Smooth muscle cell (in vitro differentiated cells): ENCODE measurements at regions not wholly inside any gene's neighbourhood (a gene's known extent, or its start where the extent isn't known, plus 50 kb on each side); places are given as distances from the start of the nearest gene placed in this dataset.

Experiments
- DNase-seq: peaks from one replicate; lab custom pipeline; 2025; ENCODE audit not compliant: unreplicated experiment; lab: John Stamatoyannopoulos, UW
- H2AFZ ChIP-seq: fragments of 200-600 bp; sonication (generic); 2 replicates; pipeline ENCODE4 v1.6.0; 2016; ENCODE audit warnings: antibody characterized with exemption, low read depth, mild to moderate bottlenecking
- H3F3A ChIP-seq: fragments of 200-600 bp; sonication (generic); 2 replicates; pipeline ENCODE4 v1.6.0; 2017; ENCODE audit warnings: antibody characterized with exemption, low read depth
- H3K27ac ChIP-seq: fragments of 200-600 bp; sonication (generic); 2 replicates; pipeline ENCODE4 v1.5.1; 2016; ENCODE audit warnings: low read depth, mild to moderate bottlenecking
- H3K27me3 ChIP-seq: fragments of 200-600 bp; sonication (generic); 2 replicates; pipeline ENCODE4 v1.6.1; 2016; ENCODE audit warnings: low read depth, mild to moderate bottlenecking
- H3K36me3 ChIP-seq: fragments of 200-600 bp; sonication (generic); 2 replicates; pipeline ENCODE4 v1.5.1; 2016; ENCODE audit warnings: low read depth
- H3K4me1 ChIP-seq: fragments of 200-600 bp; sonication (generic); 2 replicates; pipeline ENCODE4 v1.5.1; 2016; ENCODE audit warnings: low read depth
- H3K4me2 ChIP-seq: fragments of 200-600 bp; sonication (generic); 2 replicates; pipeline ENCODE4 v1.6.0; 2016; ENCODE audit warnings: mild to moderate bottlenecking
- H3K4me3 ChIP-seq: fragments of 200-600 bp; sonication (generic); 2 replicates; pipeline ENCODE4 v1.5.1; 2016; ENCODE audit warnings: mild to moderate bottlenecking
- H3K79me2 ChIP-seq: fragments of 200-600 bp; sonication (generic); 2 replicates; pipeline ENCODE4 v1.6.0; 2016; ENCODE audit warnings: low read depth, mild to moderate bottlenecking
- H3K9ac ChIP-seq: fragments of 200-600 bp; sonication (generic); 2 replicates; pipeline ENCODE4 v1.6.0; 2016; ENCODE audit warnings: low read depth
- H3K9me3 ChIP-seq: fragments of 200-600 bp; sonication (generic); replicated peaks from 2 replicates; pipeline ENCODE4 v1.5.1; 2016; ENCODE audit warnings: low read depth
- H4K20me1 ChIP-seq: fragments of 200-600 bp; sonication (generic); 2 replicates; pipeline ENCODE4 v1.6.0; 2016; ENCODE audit warnings: low read depth
- WGBS: methylation state at CpG from one replicate; pipeline ENCODE4 v1.1.7; 2016; ENCODE audit warnings: low lambda C conversion rate; 5-methylcytosine and 5-hydroxymethylcytosine counted together
- TF ChIP-seq, protein P1 (sequence below): fragments of 200-600 bp; sonication (generic); IDR thresholded peaks from 2 replicates; pipeline ENCODE4 v1.5.1; 2017; ENCODE audit warnings: borderline replicate concordance, mild to moderate bottlenecking, antibody characterized with exemption; ENCODE audit not compliant: insufficient read depth, poor library complexity, severe bottlenecking

DNA sequence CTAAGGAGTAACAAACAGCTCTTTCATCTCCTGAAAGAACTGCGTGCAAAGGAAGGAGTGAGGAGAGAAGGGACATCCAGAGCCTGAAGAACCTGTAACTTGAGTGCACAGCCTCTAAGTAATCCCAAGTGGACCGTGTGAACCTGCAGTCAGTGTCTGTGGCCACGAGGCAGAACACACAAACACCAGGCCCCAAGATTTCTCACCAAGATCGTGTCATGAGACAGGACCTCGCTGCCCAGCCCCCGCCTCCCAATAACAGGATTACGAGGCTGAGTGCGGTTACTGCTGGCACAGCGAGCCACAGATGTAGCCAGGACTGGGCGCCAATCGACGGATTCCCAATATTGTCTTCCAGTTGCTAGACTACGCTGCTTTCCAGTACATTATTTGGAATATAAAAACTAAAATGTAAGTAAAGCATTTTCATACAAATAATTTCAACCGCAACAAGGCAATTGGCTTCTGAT lies 101.3 kb upstream of the SLC25A33 start:
- TF ChIP-seq, protein P1, sequence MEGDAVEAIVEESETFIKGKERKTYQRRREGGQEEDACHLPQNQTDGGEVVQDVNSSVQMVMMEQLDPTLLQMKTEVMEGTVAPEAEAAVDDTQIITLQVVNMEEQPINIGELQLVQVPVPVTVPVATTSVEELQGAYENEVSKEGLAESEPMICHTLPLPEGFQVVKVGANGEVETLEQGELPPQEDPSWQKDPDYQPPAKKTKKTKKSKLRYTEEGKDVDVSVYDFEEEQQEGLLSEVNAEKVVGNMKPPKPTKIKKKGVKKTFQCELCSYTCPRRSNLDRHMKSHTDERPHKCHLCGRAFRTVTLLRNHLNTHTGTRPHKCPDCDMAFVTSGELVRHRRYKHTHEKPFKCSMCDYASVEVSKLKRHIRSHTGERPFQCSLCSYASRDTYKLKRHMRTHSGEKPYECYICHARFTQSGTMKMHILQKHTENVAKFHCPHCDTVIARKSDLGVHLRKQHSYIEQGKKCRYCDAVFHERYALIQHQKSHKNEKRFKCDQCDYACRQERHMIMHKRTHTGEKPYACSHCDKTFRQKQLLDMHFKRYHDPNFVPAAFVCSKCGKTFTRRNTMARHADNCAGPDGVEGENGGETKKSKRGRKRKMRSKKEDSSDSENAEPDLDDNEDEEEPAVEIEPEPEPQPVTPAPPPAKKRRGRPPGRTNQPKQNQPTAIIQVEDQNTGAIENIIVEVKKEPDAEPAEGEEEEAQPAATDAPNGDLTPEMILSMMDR: no peak
- Histone ChIP-seq H3K9me3 (no peaks in the 10 kb centered on the region), H3K36me3 (no peaks in the 10 kb centered on the region), H3K9ac (no peak overlapping the region), H3K79me2 (no peaks in the 10 kb centered on the region), H3K27me3 (no peaks in the 10 kb centered on the region), H3K4me2 (peak overlapping the region; percentile 67), H3K4me1 (peaks cover 16% of the 10 kb centered on the region), H3K4me3 (no peak overlapping the region), H4K20me1 (no peaks in the 10 kb centered on the region), H2AFZ (peak overlapping the region; percentile 63), H3K27ac (peak overlapping the region; percentile 86), H3F3A (peaks cover 18% of the 10 kb centered on the region)
- no peak for DNase-seq
- WGBS: 65% methylated on average over 14 of the region's 14 CpGs

DNA sequence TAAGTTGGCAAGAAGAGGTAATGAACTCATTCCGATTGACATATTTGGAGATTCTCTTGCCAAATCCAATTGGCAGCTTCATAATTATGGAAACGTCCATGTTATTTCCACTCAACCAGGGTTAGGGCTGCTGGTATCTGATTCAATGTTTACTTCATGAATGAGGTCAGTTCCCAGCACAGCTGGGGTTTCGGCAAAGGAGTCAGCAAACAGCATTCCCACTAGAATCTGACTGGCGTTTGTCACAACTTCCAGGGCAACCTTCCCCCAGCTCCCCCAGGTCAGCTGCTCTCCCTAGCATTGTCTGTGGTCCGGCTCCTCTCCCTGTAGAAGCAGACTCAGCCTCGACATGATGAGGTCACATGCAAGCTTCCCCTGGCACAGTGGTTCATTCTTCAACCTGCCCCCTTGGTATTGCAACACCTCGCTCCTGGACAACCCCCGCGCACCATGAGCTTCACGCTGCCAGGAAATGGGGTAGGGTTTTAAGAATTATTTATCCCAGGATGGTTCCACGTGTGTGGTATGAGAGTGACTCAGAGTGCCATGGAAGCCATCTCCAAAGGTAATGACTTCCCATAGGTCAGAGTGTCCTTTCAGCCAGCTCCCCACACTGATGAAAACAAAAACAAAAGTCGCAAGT lies 100.7 kb upstream of the SLC25A33 start:
- Histone ChIP-seq H2AFZ (peak overlapping the region; percentile 63), H4K20me1 (no peaks in the 10 kb centered on the region), H3K4me1 (peaks cover 16% of the 10 kb centered on the region), H3K27ac (peak overlapping the region; percentile 86), H3K9ac (peak overlapping the region; percentile 23), H3F3A (peaks cover 22% of the 10 kb centered on the region), H3K27me3 (no peaks in the 10 kb centered on the region), H3K36me3 (no peaks in the 10 kb centered on the region), H3K79me2 (no peaks in the 10 kb centered on the region), H3K9me3 (no peaks in the 10 kb centered on the region), H3K4me3 (no peak overlapping the region), H3K4me2 (peak overlapping the region; percentile 67)
- DNase-seq: no peak
- TF ChIP-seq, protein P1: no peak
- WGBS: 40% methylated on average over 12 of the region's 12 CpGs

DNA sequence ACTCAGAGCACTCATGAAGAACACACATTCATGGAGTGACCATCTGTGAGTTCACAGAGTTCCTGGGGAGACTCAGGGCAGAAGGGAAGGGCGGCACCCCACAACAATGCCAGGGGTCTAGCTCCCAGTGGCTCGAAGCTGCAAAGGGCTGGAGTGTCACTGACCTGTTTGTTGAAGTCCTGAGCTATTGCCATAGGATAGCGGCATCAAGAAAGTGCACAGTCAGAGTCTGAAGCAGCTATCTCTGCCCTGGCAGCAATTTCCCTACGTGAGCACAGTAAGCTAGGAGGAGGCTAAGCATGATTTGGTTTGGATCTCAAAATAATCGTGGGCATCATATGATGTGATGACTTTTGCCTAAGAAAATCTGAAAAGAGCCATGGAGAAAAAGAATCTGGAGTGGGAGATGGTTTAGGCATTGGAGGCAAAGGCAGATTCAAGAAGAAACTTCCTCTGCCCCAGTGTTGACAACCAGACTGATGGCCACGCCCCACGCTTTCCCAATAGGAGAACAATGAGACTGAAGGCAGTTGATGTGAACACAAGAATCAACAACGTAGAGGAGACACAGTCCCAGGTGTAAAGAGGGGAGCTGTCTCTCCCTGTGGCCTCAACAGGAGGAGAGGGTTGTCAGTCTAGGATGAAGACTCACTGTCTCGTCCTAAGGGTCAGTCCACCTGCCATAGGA lies 100.0 kb upstream of the SLC25A33 start:
- WGBS: 93% methylated on average over 9 of the region's 9 CpGs
- H3K79me2 ChIP-seq: no peaks in the 10 kb centered on the region
- no peak overlapping the region for H3K4me3 ChIP-seq
- peak overlapping the region; percentile 86 for H3K27ac ChIP-seq
- no peak overlapping the region for H2AFZ ChIP-seq
- H3K9ac ChIP-seq: peak overlapping the region; percentile 23
- peaks cover 22% of the 10 kb centered on the region for H3K4me1 ChIP-seq
- no peak for DNase-seq
- TF ChIP-seq, protein P1: no peak
- H3K36me3 ChIP-seq: no peaks in the 10 kb centered on the region
- no peaks in the 10 kb centered on the region for H3K27me3 ChIP-seq
- H3K4me2 ChIP-seq: peak overlapping the region; percentile 67
- no peaks in the 10 kb centered on the region for H3K9me3 ChIP-seq
- no peaks in the 10 kb centered on the region for H4K20me1 ChIP-seq
- H3F3A ChIP-seq: peaks cover 22% of the 10 kb centered on the region
